CD14-positive monocyte (primary cell): ENCODE measurements at regions not wholly inside any gene's neighbourhood (a gene's known extent, or its start where the extent isn't known, plus 50 kb on each side); places are given as distances from the start of the nearest gene placed in this dataset.

Experiments used
- DNase-seq, 3 donors: peaks; one replicate each; pipeline ENCODE4 v3.0.0-alpha.2; 2011 to 2022
- H2AFZ ChIP-seq: 2 replicates; pipeline ENCODE4 v1.6.0; 2012; ENCODE audit warnings: mild to moderate bottlenecking, low read depth, low read length, inconsistent platforms; ENCODE audit not compliant: insufficient read depth, poor library complexity, severe bottlenecking
- H3K27ac ChIP-seq, 2 donors: 1 replicate in 1 of 2; 2 replicates in 1 of 2; pipeline ENCODE4 v1.5.1; 2012 to 2013; ENCODE audit warnings: low read length in 2 of 2, control low read depth in 1 of 2, inconsistent platforms in 1 of 2, low read depth in 1 of 2, mild to moderate bottlenecking in 1 of 2
- H3K27me3 ChIP-seq, 2 donors: one replicate each; pipeline versions ENCODE4 v1.6.0 to v1.6.1; 2011 to 2013; ENCODE audit warnings: low read length in 2 of 2; ENCODE audit not compliant: control insufficient read depth in 2 of 2, insufficient read depth in 2 of 2
- H3K36me3 ChIP-seq, 2 donors: replicated peaks in 1 of 2; 1 replicate in 1 of 2; 2 replicates in 1 of 2; pipeline versions ENCODE4 v1.5.1 to v1.6.1; 2012 to 2013; ENCODE audit warnings: low read length in 2 of 2, control low read depth in 1 of 2, inconsistent platforms in 1 of 2, mild to moderate bottlenecking in 1 of 2; ENCODE audit not compliant: insufficient read depth in 2 of 2, control insufficient read depth in 1 of 2
- H3K4me1 ChIP-seq, 2 donors: 1 replicate in 1 of 2; 2 replicates in 1 of 2; pipeline versions ENCODE4 v1.5.1 to v1.6.1; 2012 to 2013; ENCODE audit warnings: low read length in 2 of 2, control low read depth in 1 of 2, inconsistent platforms in 1 of 2, mild to moderate bottlenecking in 1 of 2, moderate library complexity in 1 of 2; ENCODE audit not compliant: insufficient read depth in 2 of 2, control insufficient read depth in 1 of 2
- H3K4me2 ChIP-seq: replicated peaks from 2 replicates; pipeline ENCODE3; 2012; ENCODE audit warnings: low read length, moderate library complexity, mild to moderate bottlenecking; ENCODE audit not compliant: poor library complexity, severe bottlenecking; ENCODE audit errors: extremely low read depth
- H3K4me3 ChIP-seq, 3 experiments: fragments of 200-600 bp in 1 of 3; sonication (generic) in 1 of 3; replicated peaks in 1 of 3; 1 replicate in 2 of 3; 2 replicates in 1 of 3; pipeline ENCODE4 v1.5.1; 2011 to 2013; ENCODE audit warnings: low read length in 3 of 3, mild to moderate bottlenecking in 3 of 3, control low read depth in 2 of 3, low read depth in 2 of 3, inconsistent platforms in 1 of 3, moderate library complexity in 1 of 3
- H3K79me2 ChIP-seq: 2 replicates; pipeline ENCODE4 v1.6.0; 2012; ENCODE audit warnings: mild to moderate bottlenecking, control low read depth, inconsistent platforms, low read length, moderate library complexity; ENCODE audit not compliant: insufficient read depth
- H3K9ac ChIP-seq: 2 replicates; pipeline ENCODE4 v1.6.0; 2017; ENCODE audit warnings: low read length, mild to moderate bottlenecking; ENCODE audit not compliant: insufficient read depth, poor library complexity, severe bottlenecking
- H3K9me3 ChIP-seq, 2 donors: replicated peaks in 1 of 2; 1 replicate in 1 of 2; 2 replicates in 1 of 2; pipeline versions ENCODE4 v1.5.1 to v1.6.1; 2012 to 2013; ENCODE audit warnings: low read length in 2 of 2, control low read depth in 1 of 2; ENCODE audit not compliant: control insufficient read depth in 1 of 2, insufficient read depth in 1 of 2
- H4K20me1 ChIP-seq: 2 replicates; pipeline ENCODE4 v1.6.0; 2012; ENCODE audit warnings: mild to moderate bottlenecking, low read length, control low read depth, moderate library complexity; ENCODE audit not compliant: insufficient read depth
- H3K27ac Mint-ChIP-seq, 7 donors: one replicate each; pipeline ENCODE4 v1.8.0; 2020; ENCODE audit warnings: mild to moderate bottlenecking in 7 of 7, mixed read lengths in 7 of 7, moderate library complexity in 6 of 7, inconsistent platforms in 2 of 7
- H3K27me3 Mint-ChIP-seq, 3 donors: one replicate each; pipeline ENCODE4 v1.8.0; 2021 to 2022; ENCODE audit warnings: low read depth in 3 of 3, mild to moderate bottlenecking in 3 of 3, mixed read lengths in 3 of 3, moderate library complexity in 3 of 3, inconsistent platforms in 1 of 3
- H3K36me3 Mint-ChIP-seq, 2 donors: one replicate each; pipeline ENCODE4 v1.8.0; 2020; ENCODE audit warnings: mixed read lengths in 2 of 2, inconsistent platforms in 1 of 2, mild to moderate bottlenecking in 1 of 2
- H3K4me1 Mint-ChIP-seq: one replicate; pipeline ENCODE4 v1.8.0; 2020; ENCODE audit warnings: mild to moderate bottlenecking, mixed read lengths
- H3K4me3 Mint-ChIP-seq, 2 donors: one replicate each; pipeline ENCODE4 v1.8.0; 2020; ENCODE audit warnings: mild to moderate bottlenecking in 2 of 2, mixed read lengths in 2 of 2, moderate library complexity in 1 of 2
- H3K9me3 Mint-ChIP-seq, 7 donors: one replicate each; pipeline ENCODE4 v1.8.0; 2020 to 2022; ENCODE audit warnings: mixed read lengths in 7 of 7, mild to moderate bottlenecking in 6 of 7, moderate library complexity in 6 of 7, inconsistent platforms in 2 of 7
- CTCF ChIP-seq: fragments of 200-600 bp; IDR thresholded peaks from one replicate; pipeline ENCODE4 v1.8.0; 2022; ENCODE audit warnings: antibody characterized with exemption, mild to moderate bottlenecking
- WGBS: methylation state at CpG from one replicate; pipeline ENCODE4 v1.1.5; 2013; ENCODE audit warnings: missing lambda C conversion rate; ENCODE audit not compliant: insufficient coverage; 5-methylcytosine and 5-hydroxymethylcytosine counted together
- intact Hi-C, 2 donors: fragments of 100-400 bp; cut with micrococcal nuclease; formaldehyde crosslinking; loops; one replicate each; pipeline versions ENCODE4 v1.15.0 to v1.15.1; 2023

GRCh38 chr1:199931666-199932377 is 95.7 kb upstream of the NR5A2 start:
- intact Hi-C loops: no loop called here
- Histone ChIP-seq H3K36me3 (no peaks in the 10 kb centered on the region), H3K9ac (no peak overlapping the region), H3K9me3 (no peaks in the 10 kb centered on the region), H3K4me3 (peak overlapping the region; percentile 38 to 67 (median 64)), H2AFZ (peak overlapping the region; percentile 70), H3K79me2 (no peaks in the 10 kb centered on the region), H3K27me3 (no peaks in the 10 kb centered on the region), H3K27ac (peak overlapping the region in 1 of 2 donors; percentile 61), H3K4me2 (peak overlapping the region; percentile 61), H3K4me1 (peaks cover 4 to 7% of the 10 kb centered on the region in 2 donors), H4K20me1 (no peaks in the 10 kb centered on the region)
- TF ChIP-seq CTCF: no peak
- peaks cover 2 to 5% (median 4%) of the 10 kb centered on the region in 3 donors for H3K27me3 Mint-ChIP-seq
- WGBS: 7% methylated on average over 4 of the region's 7 CpGs
- H3K27ac Mint-ChIP-seq: peak overlapping the region in 6 of 7 donors; percentile 76 to 91 (median 82)
- DNase-seq: peak; percentile 30 to 59 (median 49)
- H3K4me3 Mint-ChIP-seq: peak overlapping the region; percentile 80 to 94
- no peaks in the 10 kb centered on the region for H3K36me3 Mint-ChIP-seq
- peaks cover 13% of the 10 kb centered on the region for H3K4me1 Mint-ChIP-seq
- H3K9me3 Mint-ChIP-seq: peaks cover 0 to 2% (median 0%) of the 10 kb centered on the region in 7 donors

GRCh38 chr1:199932462-199932861 is 95.0 kb upstream of the NR5A2 start:
- Histone ChIP-seq H4K20me1 (no peaks in the 10 kb centered on the region), H3K4me3 (peak overlapping the region; percentile 38 to 67 (median 64)), H3K4me1 (peaks cover 4 to 7% of the 10 kb centered on the region in 2 donors), H3K9me3 (no peaks in the 10 kb centered on the region), H3K9ac (no peak overlapping the region), H2AFZ (peak overlapping the region; percentile 70), H3K27ac (peak overlapping the region in 1 of 2 donors; percentile 61), H3K27me3 (no peaks in the 10 kb centered on the region), H3K79me2 (no peaks in the 10 kb centered on the region), H3K36me3 (no peaks in the 10 kb centered on the region), H3K4me2 (peak overlapping the region; percentile 61)
- Mint-ChIP-seq H3K4me3 (peak overlapping the region; percentile 80 to 94), H3K27ac (peak overlapping the region in 5 of 7 donors; percentile 80 to 91 (median 83)), H3K27me3 (peaks cover 2 to 5% (median 4%) of the 10 kb centered on the region in 3 donors), H3K9me3 (peaks cover 0 to 2% (median 0%) of the 10 kb centered on the region in 7 donors), H3K36me3 (no peaks in the 10 kb centered on the region), H3K4me1 (peaks cover 13% of the 10 kb centered on the region)
- intact Hi-C loops: no loop called here
- no peak for TF ChIP-seq CTCF
- WGBS: 71% methylated on average over 1 of the region's 2 CpGs
- no peak for DNase-seq
